H1 (cell line): ENCODE measurements at regions not wholly inside any gene's neighbourhood (a gene's known extent, or its start where the extent isn't known, plus 50 kb on each side); places are given as distances from the start of the nearest gene placed in this dataset.

ENCODE experiments used
- CTCF ChIA-PET: fragments of 300-600 bp; sonication (Branson Sonifier 250); formaldehyde crosslinking; loops from one replicate; lab custom pipeline; 2021; ENCODE audit not compliant: partially characterized antibody; lab: Charles Lee
- POLR2A ChIA-PET: fragments of 300-600 bp; sonication (Branson Sonifier 250); formaldehyde crosslinking; loops from one replicate; lab custom pipeline; 2021; ENCODE audit warnings: inconsistent platforms; ENCODE audit not compliant: partially characterized antibody; lab: Charles Lee
- DNase-seq, 2 experiments: peaks; one replicate each; pipeline versions ENCODE4 v3.0.0 to v3.0.0-alpha.2; 2010 to 2022; ENCODE audit warnings: low spot score in 2 of 2, low read depth in 1 of 2, mixed read lengths in 1 of 2
- FAIRE-seq: peaks from 2 replicates; lab custom pipeline; 2011; peaks lifted over from hg19 to GRCh38; lab: Jason Lieb, UNC
- H2AFZ ChIP-seq: 2 replicates; pipeline ENCODE4 v1.8.1; 2012; ENCODE audit warnings: low read length, inconsistent platforms
- H2AK5ac ChIP-seq: 2 replicates; pipeline ENCODE4 v1.6.1; 2013; ENCODE audit warnings: low read depth, low read length
- H2BK120ac ChIP-seq: replicated peaks from 2 replicates; pipeline ENCODE3; 2013; ENCODE audit warnings: low read depth, low read length, inconsistent platforms
- H2BK12ac ChIP-seq: 2 replicates; pipeline ENCODE4 v1.6.1; 2013; ENCODE audit warnings: low read depth, low read length
- H2BK15ac ChIP-seq: 2 replicates; pipeline ENCODE4 v1.6.1; 2013; ENCODE audit warnings: low read length
- H2BK20ac ChIP-seq: 2 replicates; pipeline ENCODE4 v1.6.1; 2013; ENCODE audit warnings: low read length
- H2BK5ac ChIP-seq: 2 replicates; pipeline ENCODE4 v1.6.1; 2013; ENCODE audit warnings: low read depth, low read length
- H3K14ac ChIP-seq: 2 replicates; pipeline ENCODE4 v1.6.1; 2013; ENCODE audit warnings: inconsistent platforms; ENCODE audit not compliant: insufficient read length
- H3K18ac ChIP-seq: 2 replicates; pipeline ENCODE4 v1.6.1; 2013; ENCODE audit warnings: low read length; ENCODE audit errors: extremely low read depth
- H3K23ac ChIP-seq: 2 replicates; pipeline ENCODE4 v1.6.1; 2013; ENCODE audit warnings: inconsistent platforms; ENCODE audit not compliant: insufficient read length
- H3K23me2 ChIP-seq: 2 replicates; pipeline ENCODE4 v1.6.1; 2013; ENCODE audit warnings: low read depth, low read length
- H3K27ac ChIP-seq: 2 replicates; pipeline ENCODE4 v1.6.1; 2011; ENCODE audit warnings: low read depth, low read length, inconsistent platforms
- H3K27me3 ChIP-seq, 4 experiments: replicated peaks in 1 of 4; 1 replicate in 1 of 4; 2 replicates in 3 of 4; pipeline versions ENCODE4 v1.6.1 to v1.8.1; 2011 to 2013; ENCODE audit warnings: low read length in 3 of 4, mild to moderate bottlenecking in 3 of 4, inconsistent platforms in 2 of 4, mixed read lengths in 2 of 4, moderate library complexity in 1 of 4; ENCODE audit not compliant: control insufficient read depth in 3 of 4, insufficient read depth in 3 of 4; ENCODE audit errors: extremely low read depth in 1 of 4
- H3K36me3 ChIP-seq, 4 experiments: 2 replicates each; pipeline versions ENCODE4 v1.6.1 to v1.8.1; 2011 to 2013; ENCODE audit warnings: mild to moderate bottlenecking in 4 of 4, low read length in 3 of 4, moderate library complexity in 2 of 4, control low read depth in 1 of 4, inconsistent platforms in 1 of 4; ENCODE audit not compliant: insufficient read depth in 4 of 4, control insufficient read depth in 2 of 4
- H3K4ac ChIP-seq: replicated peaks from 2 replicates; pipeline ENCODE3; 2013; ENCODE audit warnings: low read length, low read depth, mixed read lengths, inconsistent platforms; ENCODE audit not compliant: insufficient read length
- H3K4me1 ChIP-seq, 4 experiments: replicated peaks in 1 of 4; 1 replicate in 1 of 4; 2 replicates in 3 of 4; pipeline versions ENCODE4 v1.6.1 to v1.8.1; 2011 to 2013; ENCODE audit warnings: low read length in 3 of 4, inconsistent platforms in 2 of 4, mixed read lengths in 1 of 4; ENCODE audit not compliant: insufficient read depth in 4 of 4, control insufficient read depth in 3 of 4
- H3K4me2 ChIP-seq, 2 experiments: 2 replicates each; pipeline versions ENCODE4 v1.6.1 to v1.8.1; 2011 to 2013; ENCODE audit warnings: low read depth in 2 of 2, low read length in 2 of 2, control low read depth in 1 of 2, inconsistent platforms in 1 of 2, mild to moderate bottlenecking in 1 of 2; ENCODE audit not compliant: insufficient read depth in 1 of 2
- H3K4me3 ChIP-seq, 4 experiments: fragments of 200-600, 300-600 bp in 1 of 4; sonication (generic), shearing (Covaris generic), sonication (Bioruptor Twin) in 1 of 4; 2 replicates each; pipeline versions ENCODE4 v1.5.1 to v1.8.1; 2011 to 2016; ENCODE audit warnings: low read length in 4 of 4, low read depth in 3 of 4, control low read depth in 2 of 4, inconsistent platforms in 2 of 4, mild to moderate bottlenecking in 2 of 4, mixed read lengths in 1 of 4, moderate library complexity in 1 of 4; ENCODE audit not compliant: insufficient read depth in 2 of 4; ENCODE audit errors: extremely low read depth in 1 of 4
- H3K56ac ChIP-seq: replicated peaks from 2 replicates; pipeline ENCODE3; 2013; ENCODE audit warnings: low read depth, mild to moderate bottlenecking, mixed read lengths, low read length, inconsistent platforms; ENCODE audit not compliant: insufficient read length
- H3K79me1 ChIP-seq: 2 replicates; pipeline ENCODE4 v1.6.1; 2013; ENCODE audit warnings: low read depth, low read length, control low read depth
- H3K79me2 ChIP-seq, 2 experiments: 2 replicates each; pipeline versions ENCODE4 v1.6.1 to v1.8.1; 2012 to 2013; ENCODE audit warnings: low read length in 2 of 2, mild to moderate bottlenecking in 2 of 2, inconsistent platforms in 1 of 2; ENCODE audit not compliant: insufficient read depth in 2 of 2, control insufficient read depth in 1 of 2
- H3K9ac ChIP-seq, 4 experiments: replicated peaks in 1 of 4; 1 replicate in 1 of 4; 2 replicates in 3 of 4; pipeline versions ENCODE4 v1.6.1 to v1.8.1; 2011 to 2013; ENCODE audit warnings: low read depth in 3 of 4, low read length in 3 of 4, control low read depth in 2 of 4, mild to moderate bottlenecking in 2 of 4, moderate library complexity in 2 of 4, inconsistent platforms in 1 of 4; ENCODE audit errors: extremely low read depth in 1 of 4
- H3K9me3 ChIP-seq, 2 experiments: 2 replicates each; pipeline versions ENCODE4 v1.6.1 to v1.8.1; 2012 to 2013; ENCODE audit warnings: mild to moderate bottlenecking in 2 of 2, moderate library complexity in 2 of 2, control low read depth in 1 of 2, inconsistent platforms in 1 of 2, low read depth in 1 of 2, low read length in 1 of 2, mixed read lengths in 1 of 2; ENCODE audit not compliant: insufficient read depth in 2 of 2
- H4K20me1 ChIP-seq, 2 experiments: replicated peaks in 1 of 2; 2 replicates each; pipeline versions ENCODE3 to v1.8.1; 2011 to 2013; ENCODE audit warnings: inconsistent platforms in 2 of 2, low read length in 2 of 2, mild to moderate bottlenecking in 1 of 2; ENCODE audit not compliant: insufficient read depth in 2 of 2, control insufficient read depth in 1 of 2
- H4K5ac ChIP-seq: 2 replicates; pipeline ENCODE4 v1.6.1; 2013; ENCODE audit warnings: low read length, low read depth, mixed read lengths, inconsistent platforms; ENCODE audit not compliant: insufficient read length
- H4K8ac ChIP-seq: 2 replicates; pipeline ENCODE4 v1.8.0; 2013; ENCODE audit warnings: mild to moderate bottlenecking, moderate library complexity, low read length, inconsistent platforms; ENCODE audit not compliant: insufficient read depth; ENCODE audit errors: extremely low read depth
- H4K91ac ChIP-seq: replicated peaks from 2 replicates; pipeline ENCODE3; 2013; ENCODE audit warnings: low read length, mixed read lengths, inconsistent platforms; ENCODE audit not compliant: insufficient read length
- BACH1 ChIP-seq: IDR thresholded peaks from 2 replicates; pipeline ENCODE4 v1.6.1; 2012; ENCODE audit warnings: low read length, improper control_type of control experiment
- CTCF ChIP-seq, 3 experiments: IDR thresholded peaks; 1 replicate in 2 of 3; 2 replicates in 1 of 3; pipeline versions ENCODE4 v1.5.1 to v1.6.1; 2011; ENCODE audit warnings: low read length in 3 of 3, mild to moderate bottlenecking in 3 of 3, inconsistent platforms in 2 of 3, low read depth in 1 of 3, moderate library complexity in 1 of 3; ENCODE audit not compliant: insufficient read depth in 1 of 3; ENCODE audit errors: control extremely low read depth in 1 of 3
- GTF2F1 ChIP-seq: IDR thresholded peaks from 2 replicates; pipeline ENCODE4 v1.6.1; 2012; ENCODE audit warnings: low read depth, low read length, improper control_type of control experiment, borderline replicate concordance
- NANOG ChIP-seq: IDR thresholded peaks from 2 replicates; pipeline ENCODE4 v1.6.1; 2011; ENCODE audit warnings: low read length, low read depth, mild to moderate bottlenecking, inconsistent platforms; ENCODE audit not compliant: insufficient read depth, poor library complexity, severe bottlenecking
- PHF8 ChIP-seq: fragments of 200-600 bp; sonication (generic); conservative IDR thresholded peaks from 2 replicates; pipeline ENCODE4 v1.7.1; 2012; ENCODE audit warnings: low read depth, mild to moderate bottlenecking, inconsistent platforms, low read length, moderate library complexity
- RBBP5 ChIP-seq: IDR thresholded peaks from 2 replicates; pipeline ENCODE4 v1.7.1; 2012; ENCODE audit warnings: low read depth, mild to moderate bottlenecking, inconsistent platforms, low read length, moderate library complexity, borderline replicate concordance
- SIX5 ChIP-seq: IDR thresholded peaks from 2 replicates; pipeline ENCODE4 v1.6.1; 2011; ENCODE audit warnings: mild to moderate bottlenecking, low read depth, low read length
- SP1 ChIP-seq: IDR thresholded peaks from 2 replicates; pipeline ENCODE4 v1.6.1; 2011; ENCODE audit warnings: low read depth, low read length
- TAF1 ChIP-seq: IDR thresholded peaks from 2 replicates; pipeline ENCODE4 v1.6.1; 2011; ENCODE audit warnings: mild to moderate bottlenecking, low read depth, low read length
- TCF12 ChIP-seq: IDR thresholded peaks from 2 replicates; pipeline ENCODE4 v1.6.1; 2011; ENCODE audit warnings: low read depth, mild to moderate bottlenecking, low read length
- TEAD4 ChIP-seq: IDR thresholded peaks from 2 replicates; pipeline ENCODE4 v1.6.1; 2012; ENCODE audit warnings: low read depth, low read length, inconsistent platforms, mixed read lengths
- USF2 ChIP-seq: IDR thresholded peaks from 2 replicates; pipeline ENCODE4 v1.6.1; 2011; ENCODE audit warnings: low read length, improper control_type of control experiment
- WGBS, 2 experiments: shearing (Covaris generic) in 1 of 2; methylation state at CpG; one replicate each; pipeline versions ENCODE4 v1.1.6 to v1.1.7; 2013 to 2015; ENCODE audit warnings: low lambda C conversion rate in 2 of 2, mixed read lengths in 2 of 2, inconsistent platforms in 1 of 2, low coverage in 1 of 2, missing lambda C conversion rate in 1 of 2; ENCODE audit not compliant: insufficient replicate concordance in 2 of 2, insufficient coverage in 1 of 2, insufficient read length in 1 of 2; ENCODE audit errors: extremely low coverage in 1 of 2, missing lambda C conversion rate in 1 of 2; 5-methylcytosine and 5-hydroxymethylcytosine counted together

GRCh38 chr7:21104124-21104500 is 317.4 kb upstream of the SP8 start:
- no peak overlapping the region for H2BK120ac ChIP-seq
- no peak overlapping the region for H3K4me3 ChIP-seq
- H3K36me3 ChIP-seq, result no peaks in the 10 kb centered on the region
- no peaks in the 10 kb centered on the region for H3K27me3 ChIP-seq
- H3K9me3 ChIP-seq, result no peaks in the 10 kb centered on the region
- H4K5ac ChIP-seq, result no peak overlapping the region
- FAIRE-seq (no peak), DNase-seq (no peak)
- H3K23me2 ChIP-seq, result no peaks in the 10 kb centered on the region
- H2BK15ac ChIP-seq, result no peak overlapping the region
- no peak overlapping the region for H2AK5ac ChIP-seq
- 98% methylated on average over 4 of the region's 4 CpGs; no CpG with 5 or more reads in 1 of the 2 experiments for WGBS, 2 experiments
- no peak overlapping the region for H3K4me2 ChIP-seq
- H2BK5ac ChIP-seq, result no peak overlapping the region
- H3K79me1 ChIP-seq, result no peaks in the 10 kb centered on the region
- H3K14ac ChIP-seq, result no peak overlapping the region
- H3K4ac ChIP-seq, result no peak overlapping the region
- no peak overlapping the region for H3K23ac ChIP-seq
- no peak overlapping the region for H3K27ac ChIP-seq
- H3K79me2 ChIP-seq, result no peaks in the 10 kb centered on the region
- CTCF ChIA-PET, result interaction anchor here (0.9 kb wide), 1 partner anchor 100 kb away, joined by 3 read pairs; no protein-coding TSS in a partner anchor
- no peaks in the 10 kb centered on the region for H4K20me1 ChIP-seq
- H3K18ac ChIP-seq, result no peak overlapping the region
- H3K56ac ChIP-seq, result no peak overlapping the region
- POLR2A ChIA-PET, result no interaction called here
- no peak overlapping the region for H4K8ac ChIP-seq
- no peak overlapping the region for H2BK12ac ChIP-seq
- H2AFZ ChIP-seq, result no peak overlapping the region
- no peak overlapping the region for H4K91ac ChIP-seq
- H3K9ac ChIP-seq, result no peak overlapping the region
- H2BK20ac ChIP-seq, result no peak overlapping the region
- no peaks in the 10 kb centered on the region for H3K4me1 ChIP-seq
- TF ChIP-seq PHF8 (no peak), TCF12 (no peak), NANOG (no peak), USF2 (no peak), BACH1 (no peak), TAF1 (no peak), GTF2F1 (no peak), SP1 (no peak), SIX5 (no peak), TEAD4 (no peak), RBBP5 (no peak), CTCF (IDR thresholded peaks at IDR 0.05; ENCODE audit: control extremely low read depth in 1 of 3, insufficient read depth in 1 of 3, low read depth in 1 of 3, low read length in 3 of 3) (no peak)
